ENCODE measurements at regions not wholly inside any gene's neighbourhood (a gene's known extent, or its start where the extent isn't known, plus 50 kb on each side); places are given as distances from the start of the nearest gene placed in this dataset.

- peaks cover 10% of the 10 kb centered on the region for H3K4me1 ChIP-seq (ENCODE audit: control insufficient read depth, low read depth, low read length)
- no peaks in the 10 kb centered on the region for H3K27me3 ChIP-seq (ENCODE audit: control insufficient read depth, insufficient read depth, low read length)
These were observed 51.0 kb upstream of the GPR12 start for GRCh38 chr13:26811581-26811980.

More at GRCh38 chr13:26811581-26811980, 51.0 kb upstream of the GPR12 start:
- H3K36me3 ChIP-seq (ENCODE audit: control insufficient read depth, low read depth, low read length): no peaks in the 10 kb centered on the region
- H3K27ac ChIP-seq (ENCODE audit: low read length): no peak overlapping the region
- H3K4me3 ChIP-seq (ENCODE audit: low read length): no peak overlapping the region
- H3K9ac ChIP-seq (ENCODE audit: low read length): no peak overlapping the region
- H3K9me3 ChIP-seq (ENCODE audit: control insufficient read depth, low read depth, low read length): no peaks in the 10 kb centered on the region
